Left kidney (tissue), 1 donor: ENCODE measurements at regions not wholly inside any gene's neighbourhood (a gene's known extent, or its start where the extent isn't known, plus 50 kb on each side); places are given as distances from the start of the nearest gene placed in this dataset.

Experiments
- DNase-seq: peaks from one replicate; pipeline ENCODE4 v3.0.0-alpha.2; 2013

GRCh38 chr2:15863494-15864175 lies 76.7 kb upstream of the MYCN start:
- DNase-seq: no peak

DNA sequence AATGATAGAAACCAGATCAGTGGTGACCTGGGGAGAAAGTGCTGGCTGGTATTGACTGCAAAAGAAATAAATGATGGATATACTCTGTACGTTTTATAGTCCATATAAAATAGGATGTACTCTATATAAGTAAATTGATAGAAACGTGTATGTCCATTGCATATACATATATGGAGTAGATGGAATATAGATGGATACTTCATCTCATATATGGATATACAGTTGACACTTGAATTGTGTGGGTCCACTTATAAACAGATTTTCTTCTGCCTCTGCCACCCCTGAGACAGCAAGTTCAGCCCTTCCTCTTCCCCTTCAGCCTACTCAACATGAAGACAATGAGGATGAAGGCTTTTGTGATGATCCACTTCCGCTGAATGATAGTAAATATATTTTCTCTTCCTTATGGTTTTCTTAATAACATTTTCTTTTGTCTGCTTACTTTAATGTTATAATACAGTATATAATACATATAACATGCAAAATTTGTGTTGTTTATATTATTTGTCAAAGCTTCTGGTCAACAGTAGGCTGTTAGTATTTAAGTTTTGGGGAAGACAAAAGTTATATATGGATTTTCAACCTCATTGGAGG lies 76.1 kb upstream of the MYCN start:
- no peak for DNase-seq

GRCh38 chr2:15865923-15866322 lies 74.4 kb upstream of the MYCN start:
- no peak for DNase-seq

GRCh38 chr2:15866563-15867193 lies 73.7 kb upstream of the MYCN start:
- no peak for DNase-seq

DNA sequence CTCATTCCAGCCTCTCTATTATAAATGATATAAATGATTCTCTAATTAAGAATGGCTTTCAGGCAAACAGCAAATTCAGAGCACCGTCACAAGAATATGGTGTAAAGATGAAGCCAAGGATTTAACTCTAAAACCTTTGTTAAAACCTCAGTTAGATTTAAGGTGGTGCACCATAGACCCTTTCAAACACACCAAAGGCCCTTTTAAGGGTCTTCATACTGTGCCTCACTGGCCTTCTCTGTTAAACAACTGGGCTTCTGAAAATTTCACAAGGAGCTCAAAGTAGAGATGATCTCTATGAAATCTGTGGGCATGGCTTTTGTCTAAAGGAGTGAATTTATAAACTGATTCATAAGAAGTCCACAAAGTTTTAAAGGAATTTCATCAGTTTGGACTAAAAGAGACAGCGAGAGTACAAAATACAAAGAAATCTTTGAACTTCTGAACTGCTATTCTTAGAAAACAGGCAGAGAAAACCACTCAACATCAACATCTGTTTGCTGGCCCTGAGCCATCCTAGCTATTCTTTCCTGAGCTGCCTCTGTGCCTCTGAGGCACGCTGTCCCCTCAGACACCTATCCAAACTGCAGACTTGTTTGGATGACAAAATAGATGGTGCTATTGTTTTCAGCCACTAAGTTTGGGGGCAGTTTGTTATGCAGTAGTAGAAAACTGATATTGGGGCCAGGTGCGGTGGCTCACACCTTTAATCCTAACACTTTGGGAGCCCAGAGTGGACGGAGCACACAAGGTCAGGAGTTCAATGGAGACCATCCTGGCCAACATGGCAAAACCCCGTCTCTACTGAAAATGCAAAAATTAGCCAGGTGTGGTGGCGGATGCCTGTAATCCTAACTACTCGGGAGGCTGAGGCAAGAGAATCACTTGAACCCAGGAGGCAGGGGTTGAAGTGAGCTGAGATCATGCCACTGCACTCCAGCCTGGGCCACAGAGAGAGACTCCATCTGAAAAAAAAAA lies 72.9 kb upstream of the MYCN start:
- no peak for DNase-seq

- DNase-seq: no peak
These were observed 72.2 kb upstream of the MYCN start for GRCh38 chr2:15868186-15868585.

DNA sequence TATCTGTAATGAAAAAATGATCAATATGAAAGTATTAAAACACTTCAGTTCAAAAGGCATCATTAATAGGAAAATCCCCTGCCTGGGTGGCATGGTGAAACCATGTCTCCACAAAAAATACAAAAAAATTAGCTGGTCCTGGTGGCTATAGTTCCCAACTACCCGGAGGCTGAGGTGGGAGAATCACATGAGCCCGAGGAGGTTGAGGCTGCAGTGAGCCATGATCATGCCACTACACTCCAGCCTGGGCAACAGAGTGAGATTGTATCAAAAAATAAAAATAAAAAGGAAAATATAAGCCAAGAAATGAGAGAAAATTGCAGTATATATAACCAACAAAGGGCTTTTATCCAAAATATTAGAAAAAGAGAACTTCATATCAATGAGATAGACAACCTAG lies 71.6 kb upstream of the MYCN start:
- no peak for DNase-seq

DNA sequence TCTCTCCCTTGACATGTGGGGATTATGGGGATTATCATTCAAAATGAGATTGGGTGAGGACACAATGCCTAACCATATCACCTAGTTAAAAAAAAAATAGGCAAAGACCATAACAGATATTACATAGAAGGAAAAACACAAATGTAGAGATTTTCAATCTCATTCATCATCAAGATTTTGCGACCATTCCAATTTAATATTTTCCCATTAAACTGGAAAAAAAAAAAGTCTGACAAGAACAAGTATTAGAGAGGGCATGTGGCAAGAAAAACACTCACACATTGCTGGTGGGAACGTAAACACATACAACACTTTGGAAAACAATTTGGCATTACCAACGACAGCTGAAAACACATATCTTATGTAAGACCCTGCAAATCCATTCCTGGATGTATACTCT lies 71.0 kb upstream of the MYCN start:
- no peak for DNase-seq

DNA sequence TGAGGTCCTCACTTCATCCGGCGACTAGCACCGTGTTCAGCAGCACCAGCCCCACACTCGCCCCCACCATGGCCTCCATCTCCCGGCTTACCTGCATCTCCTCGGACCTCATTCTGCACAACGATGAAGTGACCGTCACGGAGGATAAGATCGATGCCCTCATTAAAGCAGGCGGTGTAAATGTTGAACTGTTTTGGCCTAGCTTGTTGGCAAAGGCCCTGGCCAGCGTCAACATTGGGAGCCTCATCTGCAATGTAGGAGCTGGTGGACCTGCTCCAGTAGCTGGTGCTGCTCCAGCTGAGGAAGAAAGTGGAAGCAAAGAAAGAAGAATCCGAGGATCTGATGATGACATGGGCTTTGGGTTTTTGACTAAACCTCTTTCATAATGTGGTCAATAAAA lies 70.5 kb upstream of the MYCN start:
- no peak for DNase-seq

DNA sequence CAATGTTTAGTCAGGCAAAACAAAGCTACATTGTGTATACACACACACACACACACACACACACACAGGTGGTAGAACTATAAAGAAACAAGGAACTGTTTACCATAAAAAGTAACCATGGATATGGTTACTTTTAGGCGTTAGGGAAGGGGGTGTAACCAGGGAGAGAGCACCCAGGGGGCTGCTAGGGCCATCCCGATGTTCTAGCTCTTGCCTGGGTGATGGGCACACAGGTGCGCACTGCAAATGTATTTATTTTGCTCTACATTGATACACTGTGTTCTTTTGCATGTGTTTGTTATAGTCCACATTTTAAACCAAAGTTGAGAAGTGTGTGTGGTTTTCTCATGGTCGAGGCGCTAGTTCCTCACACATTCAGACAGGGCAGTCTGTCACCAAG lies 69.8 kb upstream of the MYCN start:
- DNase-seq: no peak

DNA sequence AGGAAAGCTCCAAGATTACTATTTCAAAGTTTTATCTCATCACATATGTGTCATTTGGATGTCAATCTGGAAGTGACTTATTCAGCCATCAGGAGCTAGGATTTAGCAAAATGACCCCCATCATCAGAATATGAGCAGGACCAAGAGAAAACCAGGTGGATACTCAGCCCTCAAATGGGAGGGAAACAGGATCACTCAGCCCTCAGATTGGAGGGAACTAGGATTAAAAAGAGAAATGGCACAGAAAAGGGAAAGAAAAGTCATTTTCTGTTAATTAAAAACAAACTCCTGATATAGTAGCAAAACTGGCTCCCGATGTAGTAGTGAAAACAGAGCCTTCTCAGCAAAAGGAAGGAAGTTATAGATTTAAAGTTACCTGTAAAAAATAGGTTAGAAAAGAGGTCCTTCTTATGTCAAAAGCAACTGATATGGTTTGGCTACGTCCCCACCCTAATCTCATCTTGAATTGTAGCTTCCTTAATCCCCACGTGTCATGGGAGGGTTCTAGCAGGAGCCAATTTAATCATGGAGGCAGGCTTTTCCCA lies 69.0 kb upstream of the MYCN start:
- no peak for DNase-seq

- no peak for DNase-seq
These were observed 67.5 kb upstream of the MYCN start for GRCh38 chr2:15872854-15873253.

DNA sequence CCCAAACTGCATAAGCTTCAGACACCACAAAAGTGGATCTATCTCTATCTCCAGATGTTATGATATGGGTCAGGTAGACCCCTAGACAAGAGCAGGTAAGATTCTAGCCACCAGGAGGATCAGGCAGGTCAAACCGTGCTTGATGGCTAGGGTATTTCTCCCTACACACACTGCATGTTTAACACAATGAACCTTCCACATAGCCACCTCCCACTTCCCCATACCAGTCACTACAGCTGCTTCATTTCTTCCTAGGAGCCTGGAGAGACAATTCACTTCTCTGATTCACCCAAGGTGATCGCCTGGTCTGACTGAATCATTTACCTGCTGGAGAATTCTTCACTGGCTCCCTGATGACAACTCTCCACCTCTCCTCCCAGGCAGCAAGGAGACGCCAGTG lies 66.0 kb upstream of the MYCN start:
- no peak for DNase-seq

DNA sequence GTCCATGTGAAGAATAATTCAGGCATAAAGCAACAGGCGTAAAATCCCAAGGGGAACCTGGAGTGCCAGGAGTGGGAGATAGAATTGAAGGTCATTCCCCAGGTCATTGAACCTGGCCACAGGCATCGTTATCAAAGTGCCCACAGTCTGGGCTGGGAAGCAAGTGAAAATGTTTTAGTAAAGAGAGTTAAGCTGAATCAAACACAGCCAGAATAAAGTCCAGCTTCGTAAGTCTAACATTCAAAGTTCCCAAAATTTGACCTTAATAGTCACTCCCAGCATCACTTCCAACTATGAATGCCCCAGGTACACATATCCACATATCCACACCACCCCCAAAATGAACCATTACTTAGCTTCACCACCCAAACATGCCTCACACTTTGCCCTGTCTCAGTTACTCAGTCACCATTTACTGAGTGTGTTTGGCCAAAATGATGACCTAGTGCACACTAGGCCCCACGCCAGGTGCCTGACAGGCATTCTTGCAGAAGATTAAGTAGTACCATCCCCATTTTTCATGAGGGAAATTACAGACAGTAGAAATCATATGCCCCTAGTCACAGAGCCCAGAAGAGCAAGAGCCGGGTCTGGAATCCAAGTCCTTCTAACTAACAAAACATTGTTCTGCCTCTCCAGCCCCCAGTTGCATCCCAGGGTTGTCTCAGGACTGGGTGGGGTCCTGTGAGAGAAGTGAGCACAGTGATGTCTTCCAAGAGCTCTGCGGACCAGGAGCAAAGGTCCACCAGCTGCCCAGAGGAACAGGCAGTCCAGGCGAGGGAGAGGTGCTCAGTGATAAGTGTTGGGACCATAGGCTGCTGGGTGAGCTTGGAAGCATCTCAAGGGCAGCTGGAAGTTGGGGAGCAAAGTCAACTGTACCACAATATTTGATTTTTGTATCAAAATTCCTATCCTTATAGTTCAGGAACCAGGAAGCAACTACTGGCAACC lies 65.2 kb upstream of the MYCN start:
- no peak for DNase-seq

- DNase-seq: no peak
These were observed 64.2 kb upstream of the MYCN start for GRCh38 chr2:15875969-15876705.

DNA sequence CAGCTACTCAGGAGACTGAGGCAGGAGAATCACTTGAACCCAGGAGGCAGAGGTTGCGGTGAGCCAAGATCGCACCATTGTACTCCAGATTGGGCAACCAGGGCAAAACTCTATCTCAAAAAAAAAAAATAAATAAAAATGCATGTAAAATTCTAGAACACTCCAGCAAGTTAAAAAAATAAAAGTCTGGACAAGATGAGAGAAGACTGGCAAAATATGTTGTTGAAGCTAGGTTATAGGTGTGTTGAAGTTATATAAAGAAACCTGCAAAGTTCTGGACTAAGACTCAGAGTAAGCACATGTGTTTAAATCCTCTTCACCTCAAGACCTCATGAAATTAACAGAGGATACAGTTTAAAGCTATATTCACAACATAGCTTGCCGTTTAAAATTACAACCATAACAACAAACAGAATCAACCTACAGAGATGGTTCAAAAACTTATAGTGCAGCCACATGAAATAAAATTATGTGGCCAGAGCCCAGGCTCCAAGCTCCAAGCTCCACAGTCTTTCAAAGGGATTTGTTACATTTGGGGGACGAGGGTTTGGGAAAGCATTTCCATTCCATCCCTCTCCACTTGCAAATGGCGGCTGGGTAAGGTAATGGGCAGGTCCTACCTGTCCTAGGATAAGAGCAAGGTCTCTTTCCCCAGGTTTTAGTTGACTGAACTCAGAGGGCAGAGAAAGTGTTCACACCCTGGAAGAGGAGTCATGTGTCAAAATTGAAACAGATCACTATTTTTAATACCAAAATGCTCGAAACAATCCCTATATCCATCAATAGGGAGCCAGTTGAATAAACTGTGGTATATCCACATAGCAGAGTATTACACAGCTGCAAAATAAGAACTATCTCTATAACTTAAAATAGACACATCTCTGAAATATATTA lies 59.9 kb upstream of the MYCN start:
- DNase-seq: no peak

DNA sequence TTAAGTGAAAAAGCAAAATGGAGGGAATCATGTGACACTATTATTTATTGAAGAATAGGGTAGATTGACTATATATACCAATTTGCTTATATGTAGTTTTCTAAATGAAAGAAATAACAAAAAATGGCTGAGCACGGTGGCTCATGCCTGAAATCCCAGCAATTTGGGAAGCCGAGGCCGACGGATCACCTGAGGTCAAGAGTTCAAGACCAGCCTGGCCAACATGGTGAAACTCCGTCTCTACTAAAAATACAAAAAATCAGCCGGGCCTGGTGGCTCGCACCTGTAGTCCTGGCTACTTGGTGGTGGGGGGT lies 59.3 kb upstream of the MYCN start:
- no peak for DNase-seq

- DNase-seq: no peak
These were observed 58.7 kb upstream of the MYCN start for GRCh38 chr2:15881676-15882075.

DNA sequence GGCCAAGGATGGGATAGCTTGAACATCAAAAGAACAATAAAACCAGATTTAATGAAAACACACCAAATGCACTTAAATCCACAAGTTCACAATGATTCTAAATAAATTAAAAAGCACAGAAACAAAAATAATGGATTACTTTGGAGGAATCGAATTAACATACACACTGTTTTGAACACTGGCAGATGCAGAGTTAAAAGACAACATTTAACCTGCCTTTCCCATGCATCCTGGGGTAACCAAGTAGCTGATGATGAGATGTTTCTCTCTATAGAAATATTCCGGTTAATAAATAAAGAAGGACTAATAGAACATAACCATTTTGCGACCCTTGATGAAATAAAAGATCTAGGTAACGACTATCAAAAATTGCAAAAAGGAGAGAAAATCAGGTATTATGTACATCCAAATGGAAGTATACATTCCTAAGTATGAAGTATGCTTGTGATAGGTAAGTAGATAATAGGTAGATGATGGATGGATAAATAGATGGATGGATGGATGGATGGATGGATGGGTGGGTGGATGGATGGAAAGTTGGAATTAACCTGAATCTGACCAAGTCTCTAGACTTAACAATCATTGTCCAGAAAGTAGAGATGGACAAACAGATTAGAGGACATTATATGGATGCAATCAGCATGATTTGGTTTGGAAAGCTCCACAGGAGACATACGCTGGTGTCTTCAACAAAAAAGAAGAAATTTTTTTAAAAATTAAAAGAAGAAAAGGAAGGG lies 57.4 kb upstream of the MYCN start:
- no peak for DNase-seq
